Prostate gland (tissue), 2 donors: ENCODE measurements at regions not wholly inside any gene's neighbourhood (a gene's known extent, or its start where the extent isn't known, plus 50 kb on each side); places are given as distances from the start of the nearest gene placed in this dataset.

ENCODE experiments used
- DNase-seq: peaks from one replicate; pipeline ENCODE4 v3.0.0-alpha.2; 2019; ENCODE audit warnings: low spot score
- H3K27ac ChIP-seq, 2 donors: fragments of 200-600 bp; sonication (generic); 2 replicates each; pipeline ENCODE4 v1.5.1; 2017 to 2019
- H3K27me3 ChIP-seq: fragments of 200-600 bp; sonication (generic); replicated peaks from 2 replicates; pipeline ENCODE4 v1.5.1; 2019; ENCODE audit not compliant: insufficient read depth
- H3K36me3 ChIP-seq, 2 donors: fragments of 200-600 bp; sonication (generic); 1 replicate in 1 of 2; 2 replicates in 1 of 2; pipeline versions ENCODE4 v1.5.1 to v1.8.1; 2017 to 2019
- H3K4me1 ChIP-seq: fragments of 200-600 bp; sonication (generic); replicated peaks from 2 replicates; pipeline ENCODE4 v1.5.1; 2019
- H3K4me3 ChIP-seq, 2 donors: fragments of 200-600 bp; sonication (generic); 2 replicates each; pipeline ENCODE4 v1.5.1; 2017 to 2019
- H3K9me3 ChIP-seq: fragments of 200-600 bp; sonication (generic); 2 replicates; pipeline ENCODE4 v1.5.1; 2017
- POLR2A ChIP-seq: fragments of 450-650 bp; IDR thresholded peaks from one replicate; pipeline ENCODE4 v1.6.1; 2016; ENCODE audit warnings: antibody characterized with exemption, mild to moderate bottlenecking
- POLR2AphosphoS5 ChIP-seq: sonication (generic); formaldehyde crosslinking; IDR thresholded peaks from one replicate; pipeline ENCODE4 v1.6.1; 2017; ENCODE audit warnings: antibody characterized with exemption
- WGBS: methylation state at CpG from one replicate; pipeline ENCODE4 v1.1.5; 2018; 5-methylcytosine and 5-hydroxymethylcytosine counted together
- intact Hi-C: fragments of 100-400 bp; cut with DNase I; formaldehyde crosslinking; loops from one replicate; pipeline ENCODE4 v1.14.2; 2022
- TF ChIP-seq, protein P1 (sequence below), 4 experiments: fragments of 200-600 bp in 2 of 4; fragments of 450-650 bp in 2 of 4; sonication (generic) in 2 of 4; IDR thresholded peaks; 1 replicate in 3 of 4; 2 replicates in 1 of 4; pipeline ENCODE4 v1.5.1; 2016 to 2019; ENCODE audit warnings: antibody characterized with exemption in 4 of 4, mild to moderate bottlenecking in 2 of 4, moderate library complexity in 2 of 4

DNA sequence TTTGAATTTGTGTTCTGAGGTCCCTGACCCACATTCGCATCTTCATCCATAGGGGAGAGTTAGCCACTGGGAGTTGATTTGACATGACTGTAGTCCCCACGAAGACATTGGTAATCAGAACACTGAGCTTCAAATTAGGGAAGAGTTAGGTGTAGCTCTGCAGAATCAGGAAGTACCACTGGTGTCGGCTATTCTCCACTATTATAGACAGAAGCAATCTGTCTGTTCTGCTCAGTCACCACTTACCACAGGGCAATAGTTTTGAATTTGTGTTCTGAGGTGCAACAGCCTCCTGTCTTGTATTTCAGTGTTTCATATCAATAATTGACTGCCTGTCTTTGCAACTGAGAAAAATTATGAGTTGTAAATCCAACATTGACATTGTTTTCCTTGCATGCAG, 407.6 kb downstream of the LRFN5 start:
- no peak for TF ChIP-seq POLR2AphosphoS5
- no peak for DNase-seq
- H3K36me3 ChIP-seq = no peaks in the 10 kb centered on the region
- no peaks in the 10 kb centered on the region for H3K9me3 ChIP-seq
- 88% methylated on average over 3 of the region's 3 CpGs for WGBS
- no peaks in the 10 kb centered on the region for H3K27me3 ChIP-seq
- intact Hi-C loops = no loop called here
- H3K4me1 ChIP-seq = no peaks in the 10 kb centered on the region
- H3K27ac ChIP-seq = no peak overlapping the region
- no peak overlapping the region for H3K4me3 ChIP-seq

DNA sequence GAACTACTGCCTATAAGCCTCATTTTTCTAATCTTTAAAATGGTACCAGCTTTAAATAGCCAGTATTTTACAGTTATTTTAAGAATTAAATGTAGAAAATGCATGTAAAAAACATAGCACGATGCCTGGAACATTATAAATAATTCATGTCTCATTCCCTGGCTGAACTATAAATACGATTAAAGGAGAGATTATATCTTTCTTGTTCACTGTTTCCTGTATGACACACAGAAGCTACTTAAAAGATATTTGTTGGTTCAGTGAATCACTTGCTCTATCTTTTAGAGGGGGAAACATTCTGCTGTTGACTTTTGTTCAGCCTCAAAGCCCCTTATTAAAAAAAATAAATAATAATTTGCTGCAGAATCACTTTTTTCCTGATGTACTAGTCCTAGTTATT, 406.9 kb downstream of the LRFN5 start:
- intact Hi-C loops = no loop called here
- no peaks in the 10 kb centered on the region for H3K9me3 ChIP-seq
- H3K27me3 ChIP-seq = no peaks in the 10 kb centered on the region
- H3K36me3 ChIP-seq = no peaks in the 10 kb centered on the region
- no peak for DNase-seq
- H3K4me1 ChIP-seq = no peaks in the 10 kb centered on the region
- H3K27ac ChIP-seq = no peak overlapping the region
- no peak overlapping the region for H3K4me3 ChIP-seq
- WGBS = 26% methylated on average over 2 of the region's 2 CpGs
- TF ChIP-seq, protein P1, sequence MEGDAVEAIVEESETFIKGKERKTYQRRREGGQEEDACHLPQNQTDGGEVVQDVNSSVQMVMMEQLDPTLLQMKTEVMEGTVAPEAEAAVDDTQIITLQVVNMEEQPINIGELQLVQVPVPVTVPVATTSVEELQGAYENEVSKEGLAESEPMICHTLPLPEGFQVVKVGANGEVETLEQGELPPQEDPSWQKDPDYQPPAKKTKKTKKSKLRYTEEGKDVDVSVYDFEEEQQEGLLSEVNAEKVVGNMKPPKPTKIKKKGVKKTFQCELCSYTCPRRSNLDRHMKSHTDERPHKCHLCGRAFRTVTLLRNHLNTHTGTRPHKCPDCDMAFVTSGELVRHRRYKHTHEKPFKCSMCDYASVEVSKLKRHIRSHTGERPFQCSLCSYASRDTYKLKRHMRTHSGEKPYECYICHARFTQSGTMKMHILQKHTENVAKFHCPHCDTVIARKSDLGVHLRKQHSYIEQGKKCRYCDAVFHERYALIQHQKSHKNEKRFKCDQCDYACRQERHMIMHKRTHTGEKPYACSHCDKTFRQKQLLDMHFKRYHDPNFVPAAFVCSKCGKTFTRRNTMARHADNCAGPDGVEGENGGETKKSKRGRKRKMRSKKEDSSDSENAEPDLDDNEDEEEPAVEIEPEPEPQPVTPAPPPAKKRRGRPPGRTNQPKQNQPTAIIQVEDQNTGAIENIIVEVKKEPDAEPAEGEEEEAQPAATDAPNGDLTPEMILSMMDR (IDR thresholded peaks at IDR 0.05) = no peak
- TF ChIP-seq POLR2A (no peak), POLR2AphosphoS5 (no peak)

DNA sequence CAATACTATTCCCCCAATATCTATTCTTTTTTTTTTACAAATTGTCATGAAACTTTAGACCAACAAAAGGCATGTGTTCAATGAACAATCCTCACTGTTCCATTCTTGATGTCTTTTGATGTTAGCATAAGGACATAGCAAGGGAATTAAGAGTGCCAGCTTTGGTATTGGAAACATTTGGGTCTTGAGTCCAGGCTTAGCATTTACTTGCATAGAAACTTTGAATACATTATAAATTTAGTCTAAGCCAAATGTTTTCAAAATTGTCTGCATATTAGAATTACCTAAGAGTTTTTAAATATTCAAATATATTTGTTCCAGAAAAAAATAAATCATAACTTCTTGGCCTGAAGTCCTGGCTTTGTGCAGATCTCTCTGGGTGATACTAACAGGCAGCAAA, 406.5 kb downstream of the LRFN5 start:
- no peak overlapping the region for H3K27ac ChIP-seq
- H3K9me3 ChIP-seq = no peaks in the 10 kb centered on the region
- TF ChIP-seq POLR2A = no peak
- TF ChIP-seq POLR2AphosphoS5 = no peak
- TF ChIP-seq, protein P1 (IDR thresholded peaks at IDR 0.05) = no peak
- intact Hi-C loops = no loop called here
- H3K27me3 ChIP-seq = no peaks in the 10 kb centered on the region
- H3K4me3 ChIP-seq = no peak overlapping the region
- H3K4me1 ChIP-seq = no peaks in the 10 kb centered on the region
- H3K36me3 ChIP-seq = no peaks in the 10 kb centered on the region
- DNase-seq = no peak

DNA sequence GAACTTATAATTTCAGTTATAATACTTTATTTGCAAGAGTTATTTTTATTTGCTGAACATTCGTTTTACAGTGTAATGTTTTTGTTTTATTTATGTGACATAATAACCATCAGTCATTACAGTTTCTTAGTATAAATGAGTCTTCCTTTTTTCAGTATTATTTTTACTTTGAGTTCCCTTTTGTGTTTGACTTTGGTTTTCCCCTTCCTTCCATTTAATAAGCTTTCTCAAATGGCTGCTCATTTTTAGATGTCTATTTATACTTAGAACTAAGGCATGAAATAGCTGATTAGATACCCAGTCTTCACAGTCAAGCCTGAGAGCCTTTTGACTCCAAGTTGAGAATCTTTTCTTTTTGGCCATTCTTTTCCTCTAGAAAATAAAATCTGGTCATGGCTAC, 404.5 kb downstream of the LRFN5 start:
- H3K4me3 ChIP-seq = no peak overlapping the region
- no peaks in the 10 kb centered on the region for H3K9me3 ChIP-seq
- DNase-seq = no peak
- H3K27ac ChIP-seq = no peak overlapping the region
- no peak for TF ChIP-seq POLR2AphosphoS5
- TF ChIP-seq, protein P1 (IDR thresholded peaks at IDR 0.05) = no peak
- TF ChIP-seq POLR2A = no peak
- intact Hi-C loops = no loop called here
- H3K36me3 ChIP-seq = no peaks in the 10 kb centered on the region
- 59% methylated on average over 1 of the region's 1 CpG for WGBS
- no peaks in the 10 kb centered on the region for H3K4me1 ChIP-seq
- H3K27me3 ChIP-seq = no peaks in the 10 kb centered on the region

DNA sequence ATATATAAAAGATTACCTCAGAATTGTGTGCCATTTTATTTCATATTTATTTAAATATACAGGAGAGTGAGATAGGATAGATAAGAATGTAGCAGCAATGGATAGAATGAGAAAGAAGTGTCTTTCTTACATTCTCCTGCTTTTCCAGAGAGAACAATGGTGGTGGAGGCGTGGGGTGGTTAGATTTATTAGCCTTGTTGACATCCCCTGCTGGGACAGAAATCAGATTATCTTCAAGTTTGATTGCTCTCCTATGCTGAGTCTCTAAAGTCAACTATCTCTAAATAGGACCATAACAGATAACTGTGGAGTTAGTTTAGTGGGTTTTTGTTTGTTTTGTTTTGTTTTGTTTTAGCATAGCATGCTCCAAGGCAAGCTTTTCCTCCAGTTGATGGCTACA, 397.6 kb downstream of the LRFN5 start:
- Histone ChIP-seq H3K4me3 (no peak overlapping the region), H3K4me1 (no peaks in the 10 kb centered on the region), H3K27ac (no peak overlapping the region), H3K36me3 (no peaks in the 10 kb centered on the region), H3K9me3 (no peaks in the 10 kb centered on the region), H3K27me3 (no peaks in the 10 kb centered on the region)
- TF ChIP-seq POLR2AphosphoS5 = no peak
- TF ChIP-seq, protein P1 (IDR thresholded peaks at IDR 0.05) = no peak
- no peak for TF ChIP-seq POLR2A
- 76% methylated on average over 1 of the region's 1 CpG for WGBS
- intact Hi-C loops = no loop called here
- no peak for DNase-seq
